Muscle layer of duodenum (tissue), 2 donors: ENCODE measurements at regions not wholly inside any gene's neighbourhood (a gene's known extent, or its start where the extent isn't known, plus 50 kb on each side); places are given as distances from the start of the nearest gene placed in this dataset.
"Not testable (repeated sequence)": the region's sequence is repeated elsewhere in the genome, so short reads cannot be mapped to it uniquely, and the experiment has no call there.

Experiments used
- H3K27ac ChIP-seq: one replicate; pipeline ENCODE4 v1.7.0; 2013; ENCODE audit warnings: mild to moderate bottlenecking, low read length
- H3K27me3 ChIP-seq: one replicate; pipeline ENCODE4 v1.7.0; 2013; ENCODE audit warnings: low read depth, mild to moderate bottlenecking, control low read depth, low read length
- H3K36me3 ChIP-seq, 2 donors: one replicate each; pipeline ENCODE4 v1.7.0; 2013; ENCODE audit warnings: low read length in 2 of 2, control low read depth in 1 of 2, mild to moderate bottlenecking in 1 of 2; ENCODE audit not compliant: insufficient read depth in 2 of 2, control insufficient read depth in 1 of 2
- H3K4me1 ChIP-seq, 2 donors: one replicate each; pipeline ENCODE4 v1.7.0; 2013; ENCODE audit warnings: low read length in 2 of 2, mild to moderate bottlenecking in 2 of 2, control low read depth in 1 of 2, moderate library complexity in 1 of 2; ENCODE audit not compliant: insufficient read depth in 2 of 2, control insufficient read depth in 1 of 2
- H3K4me3 ChIP-seq, 2 donors: one replicate each; pipeline ENCODE4 v1.7.0; 2013; ENCODE audit warnings: low read length in 2 of 2, low read depth in 1 of 2, mild to moderate bottlenecking in 1 of 2
- H3K9me3 ChIP-seq, 2 donors: one replicate each; pipeline ENCODE4 v1.7.0; 2013; ENCODE audit warnings: low read length in 2 of 2, control low read depth in 1 of 2, mild to moderate bottlenecking in 1 of 2; ENCODE audit not compliant: control insufficient read depth in 1 of 2
- donor health status: healthy.

- Histone ChIP-seq H3K27ac (peak overlapping the region; percentile 49), H3K27me3 (no peaks in the 10 kb centered on the region), H3K36me3 (no peaks in the 10 kb centered on the region), H3K4me1 (peaks cover 0 to 18% of the 10 kb centered on the region in 2 donors), H3K4me3 (no peak overlapping the region), H3K9me3 (no peaks in the 10 kb centered on the region)
These were observed 68.4 kb upstream of the RBM24 start for GRCh38 chr6:17212546-17213371.

GRCh38 chr6:17214106-17214505 is 67.1 kb upstream of the RBM24 start:
- Histone ChIP-seq H3K9me3 (no peaks in the 10 kb centered on the region), H3K36me3 (no peaks in the 10 kb centered on the region), H3K27me3 (no peaks in the 10 kb centered on the region), H3K27ac (no peak overlapping the region), H3K4me1 (peaks cover 0 to 18% of the 10 kb centered on the region in 2 donors), H3K4me3 (no peak overlapping the region)

GRCh38 chr6:17216972-17217371 is 64.2 kb upstream of the RBM24 start:
- not testable (repeated sequence) for H3K27ac ChIP-seq, H3K36me3 ChIP-seq, H3K4me3 ChIP-seq, H3K9me3 ChIP-seq, H3K27me3 ChIP-seq
- peaks cover 0 to 11% of the 10 kb centered on the region in 2 donors for H3K4me1 ChIP-seq

- no peak overlapping the region for H3K4me3 ChIP-seq
- no peaks in the 10 kb centered on the region for H3K36me3 ChIP-seq
- H3K27me3 ChIP-seq: no peaks in the 10 kb centered on the region
- H3K4me1 ChIP-seq: peaks cover 0 to under 1% of the 10 kb centered on the region in 2 donors
- no peak overlapping the region for H3K27ac ChIP-seq
- no peaks in the 10 kb centered on the region for H3K9me3 ChIP-seq
These were observed 63.0 kb upstream of the RBM24 start for GRCh38 chr6:17218023-17218748.

GRCh38 chr6:17218749-17219093 is 62.4 kb upstream of the RBM24 start:
- H3K4me1 ChIP-seq: no peaks in the 10 kb centered on the region
- no peaks in the 10 kb centered on the region for H3K9me3 ChIP-seq
- H3K27ac ChIP-seq: no peak overlapping the region
- H3K27me3 ChIP-seq: no peaks in the 10 kb centered on the region
- no peaks in the 10 kb centered on the region for H3K36me3 ChIP-seq
- no peak overlapping the region for H3K4me3 ChIP-seq

GRCh38 chr6:17219098-17219497 is 62.1 kb upstream of the RBM24 start:
- Histone ChIP-seq H3K27ac (no peak overlapping the region), H3K27me3 (no peaks in the 10 kb centered on the region), H3K36me3 (no peaks in the 10 kb centered on the region)

GRCh38 chr6:17220040-17220910 is 60.9 kb upstream of the RBM24 start:
- no peaks in the 10 kb centered on the region for H3K4me1 ChIP-seq
- H3K36me3 ChIP-seq: no peaks in the 10 kb centered on the region
- no peaks in the 10 kb centered on the region for H3K27me3 ChIP-seq
- H3K9me3 ChIP-seq: no peaks in the 10 kb centered on the region
- H3K4me3 ChIP-seq: no peak overlapping the region
- H3K27ac ChIP-seq: no peak overlapping the region

More at GRCh38 chr6:17219098-17219497, 62.1 kb upstream of the RBM24 start:
- Histone ChIP-seq H3K9me3 (no peaks in the 10 kb centered on the region), H3K4me3 (no peak overlapping the region), H3K4me1 (no peaks in the 10 kb centered on the region)

- Histone ChIP-seq H3K4me1 (peaks cover 0 to 17% of the 10 kb centered on the region in 2 donors), H3K9me3 (no peaks in the 10 kb centered on the region), H3K4me3 (no peak overlapping the region), H3K27me3 (no peaks in the 10 kb centered on the region), H3K36me3 (no peaks in the 10 kb centered on the region), H3K27ac (no peak overlapping the region)
These were observed 57.1 kb upstream of the RBM24 start for GRCh38 chr6:17224056-17224455.

- peaks cover 0 to 17% of the 10 kb centered on the region in 2 donors for H3K4me1 ChIP-seq
- H3K4me3 ChIP-seq, H3K36me3 ChIP-seq, H3K27me3 ChIP-seq, H3K9me3 ChIP-seq, H3K27ac ChIP-seq: not testable (repeated sequence)
These were observed 56.7 kb upstream of the RBM24 start for GRCh38 chr6:17224501-17224900.

GRCh38 chr6:17225767-17226630 is 55.2 kb upstream of the RBM24 start:
- no peaks in the 10 kb centered on the region for H3K36me3 ChIP-seq
- peaks cover 0 to 17% of the 10 kb centered on the region in 2 donors for H3K4me1 ChIP-seq
- no peak overlapping the region for H3K4me3 ChIP-seq
- no peaks in the 10 kb centered on the region for H3K9me3 ChIP-seq
- H3K27ac ChIP-seq: no peak overlapping the region
- no peaks in the 10 kb centered on the region for H3K27me3 ChIP-seq
